Nephron progenitor cell (in vitro differentiated cells): ENCODE measurements at regions not wholly inside any gene's neighbourhood (a gene's known extent, or its start where the extent isn't known, plus 50 kb on each side); places are given as distances from the start of the nearest gene placed in this dataset.

Experiments
- DNase-seq: peaks from one replicate; pipeline ENCODE4 v3.0.0; 2021
- H3K27ac Mint-ChIP-seq: 2 replicates; pipeline ENCODE4 v1.8.0; 2021; ENCODE audit warnings: mild to moderate bottlenecking, moderate library complexity, mixed read lengths
- H3K27me3 Mint-ChIP-seq: 2 replicates; pipeline ENCODE4 v1.8.0; 2021; ENCODE audit warnings: mild to moderate bottlenecking, low read depth, mixed read lengths; ENCODE audit not compliant: poor library complexity
- H3K36me3 Mint-ChIP-seq: 2 replicates; pipeline ENCODE4 v1.8.0; 2021; ENCODE audit warnings: low read depth, mixed read lengths
- H3K4me1 Mint-ChIP-seq: 2 replicates; pipeline ENCODE4 v1.8.0; 2021; ENCODE audit warnings: mixed read lengths
- H3K4me3 Mint-ChIP-seq: 2 replicates; pipeline ENCODE4 v1.8.0; 2021; ENCODE audit warnings: mild to moderate bottlenecking, moderate library complexity, mixed read lengths
- H3K9me3 Mint-ChIP-seq: 2 replicates; pipeline ENCODE4 v1.8.0; 2021; ENCODE audit warnings: mild to moderate bottlenecking, moderate library complexity, mixed read lengths
- TF ChIP-seq, protein P1 (sequence below): fragments of 200-600 bp; sonication (generic); IDR thresholded peaks from 2 replicates; pipeline ENCODE4 v1.5.0; 2021; ENCODE audit warnings: antibody characterized with exemption

DNA sequence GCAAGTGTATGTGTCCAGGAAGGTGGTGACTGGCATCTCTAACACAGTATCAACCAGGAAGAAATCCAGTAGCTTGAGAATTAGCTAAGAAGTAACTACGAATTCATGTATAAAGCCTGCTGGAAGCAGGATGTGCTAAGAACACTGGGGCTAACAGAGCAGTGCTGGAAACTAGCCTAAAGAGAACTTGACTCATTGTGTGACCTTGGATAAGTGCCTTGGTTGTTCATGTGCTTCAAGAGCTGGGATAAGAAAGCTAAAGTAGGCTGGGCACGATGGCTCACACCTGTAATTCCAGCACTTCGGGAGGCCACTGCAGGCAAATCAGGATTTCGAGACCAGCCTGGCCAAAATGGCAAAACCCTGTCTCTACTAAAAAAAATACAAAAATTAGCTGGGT lies 186.9 kb downstream of the RRAGC start:
- H3K27me3 Mint-ChIP-seq = peaks cover 47% of the 10 kb centered on the region

DNA sequence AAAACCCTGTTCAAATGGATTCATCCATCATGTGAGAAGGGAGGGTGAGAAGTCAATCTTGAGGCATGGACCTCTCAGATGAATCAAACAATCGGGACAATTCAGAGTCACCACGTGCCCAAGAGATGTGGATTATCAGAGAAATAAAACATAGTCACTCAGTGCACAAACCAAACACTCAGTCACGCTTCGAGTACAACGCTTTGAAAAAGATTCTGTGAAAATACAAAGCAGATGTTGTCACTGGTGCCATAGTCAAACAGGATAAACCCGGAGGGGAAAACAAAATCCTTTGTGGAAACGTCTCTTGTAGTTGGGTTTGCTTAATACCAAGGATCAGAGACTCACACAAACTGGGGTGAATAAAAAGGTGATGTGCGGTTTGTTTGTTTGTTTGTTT lies 188.4 kb downstream of the RRAGC start:
- Mint-ChIP-seq H3K36me3 (no peaks in the 10 kb centered on the region), H3K27me3 (peaks cover 46% of the 10 kb centered on the region), H3K27ac (no peak overlapping the region), H3K9me3 (no peaks in the 10 kb centered on the region), H3K4me1 (no peaks in the 10 kb centered on the region), H3K4me3 (no peak overlapping the region)
- TF ChIP-seq, protein P1, sequence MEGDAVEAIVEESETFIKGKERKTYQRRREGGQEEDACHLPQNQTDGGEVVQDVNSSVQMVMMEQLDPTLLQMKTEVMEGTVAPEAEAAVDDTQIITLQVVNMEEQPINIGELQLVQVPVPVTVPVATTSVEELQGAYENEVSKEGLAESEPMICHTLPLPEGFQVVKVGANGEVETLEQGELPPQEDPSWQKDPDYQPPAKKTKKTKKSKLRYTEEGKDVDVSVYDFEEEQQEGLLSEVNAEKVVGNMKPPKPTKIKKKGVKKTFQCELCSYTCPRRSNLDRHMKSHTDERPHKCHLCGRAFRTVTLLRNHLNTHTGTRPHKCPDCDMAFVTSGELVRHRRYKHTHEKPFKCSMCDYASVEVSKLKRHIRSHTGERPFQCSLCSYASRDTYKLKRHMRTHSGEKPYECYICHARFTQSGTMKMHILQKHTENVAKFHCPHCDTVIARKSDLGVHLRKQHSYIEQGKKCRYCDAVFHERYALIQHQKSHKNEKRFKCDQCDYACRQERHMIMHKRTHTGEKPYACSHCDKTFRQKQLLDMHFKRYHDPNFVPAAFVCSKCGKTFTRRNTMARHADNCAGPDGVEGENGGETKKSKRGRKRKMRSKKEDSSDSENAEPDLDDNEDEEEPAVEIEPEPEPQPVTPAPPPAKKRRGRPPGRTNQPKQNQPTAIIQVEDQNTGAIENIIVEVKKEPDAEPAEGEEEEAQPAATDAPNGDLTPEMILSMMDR = no peak
- DNase-seq = no peak

More for the DNA sequence above, 186.9 kb downstream of the RRAGC start:
- H3K4me3 Mint-ChIP-seq = no peak overlapping the region
- no peaks in the 10 kb centered on the region for H3K9me3 Mint-ChIP-seq
- TF ChIP-seq, protein P1 = no peak
- H3K27ac Mint-ChIP-seq = no peak overlapping the region
- no peak for DNase-seq
- H3K4me1 Mint-ChIP-seq = no peaks in the 10 kb centered on the region
- no peaks in the 10 kb centered on the region for H3K36me3 Mint-ChIP-seq

DNA sequence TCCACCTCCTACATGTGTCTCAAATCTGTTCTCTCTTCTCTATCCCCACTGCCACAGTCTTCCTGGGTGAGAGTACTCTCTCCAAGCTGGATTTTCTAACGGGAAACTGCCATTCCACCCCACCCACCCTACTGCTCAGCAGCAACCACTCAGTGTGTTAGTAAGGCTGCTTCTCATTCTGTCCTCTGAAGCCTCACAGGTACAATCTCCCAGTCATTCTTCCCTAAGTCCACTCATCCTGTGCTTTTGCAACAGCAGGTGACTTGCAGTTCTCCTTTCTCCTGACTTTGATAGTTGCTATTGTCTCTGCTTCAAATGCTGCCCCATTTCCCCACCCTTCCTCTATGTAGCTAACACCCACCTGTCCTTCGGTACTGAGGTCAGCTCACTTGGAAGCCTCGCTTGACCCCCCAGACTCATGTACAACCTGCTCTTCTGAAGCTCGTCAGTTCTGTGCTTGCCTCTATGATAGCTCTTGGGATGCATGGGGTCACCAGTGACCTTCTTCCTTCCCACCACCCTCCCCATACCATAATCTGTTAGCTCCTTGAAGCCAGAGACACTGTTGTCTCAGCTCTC lies 188.9 kb downstream of the RRAGC start:
- H3K4me3 Mint-ChIP-seq = no peak overlapping the region
- H3K36me3 Mint-ChIP-seq = no peaks in the 10 kb centered on the region
- no peak overlapping the region for H3K27ac Mint-ChIP-seq
- H3K9me3 Mint-ChIP-seq = peaks cover 4% of the 10 kb centered on the region
- no peaks in the 10 kb centered on the region for H3K4me1 Mint-ChIP-seq
- no peak for DNase-seq
- TF ChIP-seq, protein P1 = no peak
- peaks cover 46% of the 10 kb centered on the region for H3K27me3 Mint-ChIP-seq

DNA sequence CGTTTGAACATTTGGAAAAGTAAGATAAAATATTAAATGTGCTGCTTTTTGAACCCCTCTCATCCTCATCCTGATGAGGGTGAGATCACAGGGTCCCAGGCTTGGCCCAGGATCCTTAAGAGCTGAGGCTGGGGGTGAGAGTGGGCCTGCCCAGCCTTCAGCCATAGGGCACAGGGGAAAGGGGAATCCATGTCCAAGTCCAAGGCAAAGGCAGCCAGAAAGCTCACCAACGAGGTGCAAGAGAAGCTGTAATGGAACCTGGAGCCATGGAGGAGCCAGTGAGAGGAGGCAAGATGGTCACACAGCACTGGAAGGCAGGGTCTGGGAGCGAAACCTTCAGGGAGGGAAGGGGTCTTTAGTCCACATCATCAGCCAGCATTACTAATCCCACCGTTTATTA lies 191.9 kb downstream of the RRAGC start:
- TF ChIP-seq, protein P1 = no peak
- H3K4me1 Mint-ChIP-seq = no peaks in the 10 kb centered on the region
- no peak overlapping the region for H3K4me3 Mint-ChIP-seq
- no peaks in the 10 kb centered on the region for H3K36me3 Mint-ChIP-seq
- H3K27ac Mint-ChIP-seq = no peak overlapping the region
- no peak for DNase-seq
- H3K27me3 Mint-ChIP-seq = peaks cover 58% of the 10 kb centered on the region
- peaks cover 11% of the 10 kb centered on the region for H3K9me3 Mint-ChIP-seq

DNA sequence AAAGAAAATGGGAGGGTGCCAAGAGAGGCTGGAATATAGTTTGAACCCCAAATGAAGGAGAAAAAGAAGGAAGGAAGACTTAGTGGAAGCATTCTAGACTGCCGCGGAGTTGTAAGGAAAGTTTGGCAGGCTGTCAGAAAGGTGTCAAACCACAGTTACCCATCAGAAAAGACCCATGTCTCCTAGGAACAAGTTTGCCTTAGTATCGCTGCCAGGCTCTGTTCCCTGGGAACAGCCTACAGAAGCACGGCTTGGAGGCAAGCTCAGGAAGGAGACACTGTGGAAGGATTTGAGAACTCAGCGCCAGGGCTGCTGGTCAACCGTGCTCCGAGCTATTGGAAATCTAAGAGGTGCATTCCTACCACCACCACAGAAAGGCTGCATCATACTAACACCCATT lies 197.4 kb downstream of the RRAGC start:
- H3K36me3 Mint-ChIP-seq = no peaks in the 10 kb centered on the region
- peaks cover 20% of the 10 kb centered on the region for H3K9me3 Mint-ChIP-seq
- no peak overlapping the region for H3K4me3 Mint-ChIP-seq
- no peak for DNase-seq
- H3K27me3 Mint-ChIP-seq = peaks cover 43% of the 10 kb centered on the region
- TF ChIP-seq, protein P1 = no peak
- no peak overlapping the region for H3K27ac Mint-ChIP-seq
- no peaks in the 10 kb centered on the region for H3K4me1 Mint-ChIP-seq

DNA sequence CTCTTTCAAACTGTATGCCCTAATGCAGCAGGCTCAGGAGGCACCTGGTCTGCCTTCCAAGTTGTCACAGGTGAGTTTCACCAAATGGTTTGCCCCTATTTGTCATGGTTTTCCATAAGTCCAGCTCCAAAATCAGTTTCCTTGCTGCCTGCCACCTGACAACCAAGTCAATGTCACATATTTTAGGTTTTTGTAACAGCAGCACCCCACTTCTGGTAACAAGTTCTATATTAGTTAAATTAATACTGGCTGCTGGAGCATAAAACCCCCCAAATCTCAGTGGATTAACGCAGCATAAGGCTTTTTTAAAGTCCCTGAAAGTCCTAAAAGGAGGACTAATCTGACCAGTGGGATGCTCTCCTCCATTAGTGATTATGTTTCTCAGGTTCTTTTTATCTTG lies 200.7 kb downstream of the RRAGC start:
- Mint-ChIP-seq H3K4me3 (no peak overlapping the region), H3K4me1 (no peaks in the 10 kb centered on the region), H3K27me3 (peaks cover 42% of the 10 kb centered on the region), H3K36me3 (no peaks in the 10 kb centered on the region), H3K9me3 (peaks cover 9% of the 10 kb centered on the region), H3K27ac (no peak overlapping the region)
- TF ChIP-seq, protein P1 = no peak
- no peak for DNase-seq
